Fibroblast of the aortic adventitia (primary cell): ENCODE measurements at regions not wholly inside any gene's neighbourhood (a gene's known extent, or its start where the extent isn't known, plus 50 kb on each side); places are given as distances from the start of the nearest gene placed in this dataset.

Experiments used
- DNase-seq: peaks from one replicate; pipeline ENCODE4 v3.0.0-alpha.2; 2010; ENCODE audit warnings: low read depth
- H3K4me3 ChIP-seq: 2 replicates; pipeline ENCODE4 v1.5.1; 2011; ENCODE audit warnings: low read depth, mild to moderate bottlenecking, control low read depth, low read length, moderate library complexity
- CTCF ChIP-seq: IDR thresholded peaks from 2 replicates; pipeline ENCODE4 v1.5.1; 2011; ENCODE audit warnings: mild to moderate bottlenecking, low read length, control low read depth, inconsistent platforms; ENCODE audit not compliant: insufficient read depth

GRCh38 chr6:164859816-164860215, 449.6 kb downstream of the C6orf118 start:
- no peak for DNase-seq
- no peak overlapping the region for H3K4me3 ChIP-seq
- no peak for TF ChIP-seq CTCF

GRCh38 chr6:164856138-164856537, 453.3 kb downstream of the C6orf118 start:
- TF ChIP-seq CTCF = no peak
- H3K4me3 ChIP-seq = no peak overlapping the region
- DNase-seq = no peak

GRCh38 chr6:164855281-164855680, 454.1 kb downstream of the C6orf118 start:
- no peak for TF ChIP-seq CTCF
- no peak overlapping the region for H3K4me3 ChIP-seq
- DNase-seq = no peak

GRCh38 chr6:164854526-164854925, 454.9 kb downstream of the C6orf118 start:
- no peak for TF ChIP-seq CTCF
- H3K4me3 ChIP-seq = no peak overlapping the region
- DNase-seq = no peak

- no peak overlapping the region for H3K4me3 ChIP-seq
- no peak for TF ChIP-seq CTCF
- no peak for DNase-seq
Measured at GRCh38 chr6:164845773-164846172, 463.6 kb downstream of the C6orf118 start.

GRCh38 chr6:164842085-164842484, 467.3 kb downstream of the C6orf118 start:
- no peak for TF ChIP-seq CTCF

GRCh38 chr6:164838068-164838615, 471.3 kb downstream of the C6orf118 start:
- no peak for TF ChIP-seq CTCF
- DNase-seq = no peak

More at GRCh38 chr6:164842085-164842484, 467.3 kb downstream of the C6orf118 start:
- no peak overlapping the region for H3K4me3 ChIP-seq
- no peak for DNase-seq

More at GRCh38 chr6:164838068-164838615, 471.3 kb downstream of the C6orf118 start:
- no peak overlapping the region for H3K4me3 ChIP-seq
